ENCODE measurements at regions not wholly inside any gene's neighbourhood (a gene's known extent, or its start where the extent isn't known, plus 50 kb on each side); places are given as distances from the start of the nearest gene placed in this dataset.

DNA sequence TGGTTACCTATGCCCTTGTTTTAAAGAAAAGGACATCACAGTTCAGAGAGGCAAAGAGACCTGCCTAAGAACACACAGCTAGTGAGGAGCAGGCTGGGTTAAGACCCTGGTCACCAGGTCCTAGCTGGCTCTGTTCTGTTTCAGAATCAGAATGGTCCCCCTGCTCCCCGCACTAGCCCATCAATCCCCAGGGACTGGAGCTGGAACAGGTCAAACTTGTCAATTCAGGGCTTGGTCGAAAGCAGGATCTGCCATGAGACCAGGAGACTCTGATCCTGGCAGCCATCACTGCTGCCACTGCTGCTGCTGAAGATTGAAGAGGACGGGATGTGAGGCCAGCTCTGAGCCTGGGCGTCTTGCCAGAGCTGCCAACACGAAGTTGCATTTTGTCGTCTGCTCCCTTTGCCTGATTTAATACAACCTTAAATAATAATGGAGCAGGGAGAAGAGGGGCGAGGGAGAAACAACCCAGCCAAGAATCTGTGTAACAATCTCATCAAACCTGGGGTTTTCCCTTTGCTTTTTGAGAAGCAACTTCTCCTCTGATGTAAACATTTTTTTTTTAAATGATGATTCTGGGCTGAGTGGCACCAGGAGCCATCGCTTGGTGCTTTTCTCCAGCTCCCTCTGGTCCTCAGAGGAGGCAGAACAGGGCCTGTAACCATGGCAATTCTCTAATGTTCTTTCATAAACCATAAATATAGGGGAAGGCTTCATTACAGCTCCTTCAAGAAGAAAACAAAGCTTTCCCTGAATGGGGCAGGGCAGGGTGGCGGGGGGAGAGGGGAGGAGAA, 119.0 kb upstream of the SORCS3 start:
- 25 to 50% methylated on average over 5 to 9 of the region's 9 CpGs for WGBS, 2 donors (ENCODE audit: low coverage in 1 of 2)
- intact Hi-C loops (cut with DNase I; ENCODE audit: low total_unique reads): no loop called here
- no peak for TF ChIP-seq POLR2AphosphoS5 (IDR thresholded peaks at IDR 0.05)
- no peak for TF ChIP-seq POLR2A (IDR thresholded peaks at IDR 0.05)
- no peak for TF ChIP-seq EP300 (IDR thresholded peaks at IDR 0.05; ENCODE audit: low read depth)
- TF ChIP-seq CTCF (IDR thresholded peaks at IDR 0.05): no peak
- Histone ChIP-seq H3K4me3 (no peak overlapping the region), H3K36me3 (no peaks in the 10 kb centered on the region), H3K27me3 (no peaks in the 10 kb centered on the region), H3K4me1 (no peaks in the 10 kb centered on the region), H3K27ac (no peak overlapping the region), H3K9me3 (no peaks in the 10 kb centered on the region)
- in situ Hi-C loops (cut with MboI; ENCODE audit: low pct_ligation_motif_present in 1 of 4, low pct_unique_long_range_greater_than_20kb in 1 of 4, low sequenced_read_pairs in 3 of 4): no loop called here
- no peak for DNase-seq

DNA sequence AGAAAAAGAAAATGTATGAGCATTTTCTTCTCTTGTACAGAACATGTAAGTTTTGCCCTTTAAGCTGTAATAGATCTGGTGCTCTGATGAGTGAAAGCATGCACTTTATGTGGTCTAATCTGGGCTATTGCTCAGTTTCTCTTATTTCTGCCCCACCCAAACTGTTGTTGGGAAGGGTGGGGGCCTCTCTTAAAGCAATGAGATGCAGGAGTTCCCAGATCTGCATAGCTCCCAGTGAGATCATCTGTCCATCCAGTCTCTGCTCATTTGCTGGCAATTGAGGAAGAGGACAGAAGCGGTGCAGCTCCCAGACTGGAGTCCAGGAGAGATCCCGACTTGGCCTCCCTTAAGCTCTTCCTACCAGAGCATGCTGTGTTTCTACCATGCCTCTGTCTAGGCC, 114.9 kb upstream of the SORCS3 start:
- Histone ChIP-seq H3K27ac (no peak overlapping the region), H3K4me3 (no peak overlapping the region), H3K9me3 (no peaks in the 10 kb centered on the region), H3K4me1 (no peaks in the 10 kb centered on the region), H3K27me3 (no peaks in the 10 kb centered on the region), H3K36me3 (no peaks in the 10 kb centered on the region)
- 40 to 71% methylated on average over 1 to 2 of the region's 2 CpGs for WGBS, 2 donors (ENCODE audit: low coverage in 1 of 2)
- intact Hi-C loops (cut with DNase I; ENCODE audit: low total_unique reads): no loop called here
- no peak for TF ChIP-seq EP300 (IDR thresholded peaks at IDR 0.05; ENCODE audit: low read depth)
- no peak for DNase-seq
- in situ Hi-C loops (cut with MboI; ENCODE audit: low pct_ligation_motif_present in 1 of 4, low pct_unique_long_range_greater_than_20kb in 1 of 4, low sequenced_read_pairs in 3 of 4): no loop called here

DNA sequence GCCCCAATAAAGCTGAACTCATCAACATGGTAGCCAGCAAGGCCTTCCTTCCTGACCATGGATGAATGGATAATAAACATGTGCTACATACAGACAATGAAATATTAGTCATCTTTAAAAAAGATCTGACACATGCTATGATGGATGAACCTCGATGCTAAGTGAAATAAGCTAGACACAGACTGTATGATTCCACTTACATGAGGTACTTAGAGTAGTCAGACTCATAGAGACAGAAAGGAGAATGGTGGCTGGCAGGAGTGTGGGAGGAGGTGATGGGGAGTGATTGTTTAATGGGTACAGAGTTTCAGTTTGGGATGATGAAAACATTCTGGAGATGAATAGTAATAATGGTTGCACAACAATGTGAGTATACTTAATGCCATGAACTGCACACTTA, 114.1 kb upstream of the SORCS3 start:
- in situ Hi-C loops (cut with MboI; ENCODE audit: low pct_ligation_motif_present in 1 of 4, low pct_unique_long_range_greater_than_20kb in 1 of 4, low sequenced_read_pairs in 3 of 4) (no loop called here), intact Hi-C loops (cut with DNase I; ENCODE audit: low total_unique reads) (no loop called here)

GRCh38 chr10:104540181-104540580, 100.9 kb upstream of the SORCS3 start:
- DNase-seq: no peak
- H3K27ac ChIP-seq: no peak overlapping the region
- H3K36me3 ChIP-seq: no peaks in the 10 kb centered on the region
- no peaks in the 10 kb centered on the region for H3K9me3 ChIP-seq
- no peak overlapping the region for H3K4me3 ChIP-seq
- intact Hi-C loops (cut with DNase I; ENCODE audit: low total_unique reads) (no loop called here), in situ Hi-C loops (cut with MboI; ENCODE audit: low pct_ligation_motif_present in 1 of 4, low pct_unique_long_range_greater_than_20kb in 1 of 4, low sequenced_read_pairs in 3 of 4) (no loop called here)
- TF ChIP-seq POLR2A (IDR thresholded peaks at IDR 0.05): no peak
- TF ChIP-seq POLR2AphosphoS5 (IDR thresholded peaks at IDR 0.05): no peak
- no peak for TF ChIP-seq EP300 (IDR thresholded peaks at IDR 0.05; ENCODE audit: low read depth)
- TF ChIP-seq CTCF (IDR thresholded peaks at IDR 0.05): no peak
- H3K27me3 ChIP-seq: no peaks in the 10 kb centered on the region
- 35 to 62% methylated on average over 3 of the region's 3 CpGs for WGBS, 2 donors (ENCODE audit: low coverage in 1 of 2)
- H3K4me1 ChIP-seq: no peaks in the 10 kb centered on the region

More for the DNA sequence above, 114.1 kb upstream of the SORCS3 start:
- Histone ChIP-seq H3K27me3 (no peaks in the 10 kb centered on the region), H3K4me3 (no peak overlapping the region), H3K4me1 (no peaks in the 10 kb centered on the region), H3K36me3 (no peaks in the 10 kb centered on the region), H3K9me3 (no peaks in the 10 kb centered on the region), H3K27ac (no peak overlapping the region)
- no peak for DNase-seq
- WGBS, 2 donors (ENCODE audit: low coverage in 1 of 2): 0 to 44% methylated on average over 1 of the region's 1 CpG
- TF ChIP-seq CTCF (IDR thresholded peaks at IDR 0.05) (no peak), POLR2A (IDR thresholded peaks at IDR 0.05) (no peak), EP300 (IDR thresholded peaks at IDR 0.05; ENCODE audit: low read depth) (no peak), POLR2AphosphoS5 (IDR thresholded peaks at IDR 0.05) (no peak)

DNA sequence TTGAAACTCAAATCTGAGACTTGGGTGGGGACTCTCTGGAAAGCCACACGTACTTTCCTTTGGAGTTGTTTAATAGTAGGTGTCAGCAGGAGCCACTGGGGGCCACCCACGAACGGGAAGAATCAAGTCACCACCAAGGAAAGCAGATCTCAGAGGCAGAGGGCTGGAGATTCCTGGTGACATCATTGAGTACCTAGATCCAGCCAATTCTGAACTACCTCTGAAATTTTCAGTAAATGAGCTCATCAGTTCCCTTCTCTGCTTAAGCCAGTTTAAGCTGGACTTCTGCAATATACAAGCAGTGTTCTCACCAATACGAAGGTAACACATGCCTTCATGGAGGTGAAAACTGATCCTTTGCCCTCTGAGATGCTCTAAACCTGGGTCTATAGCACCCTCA, 99.3 kb upstream of the SORCS3 start:
- no peaks in the 10 kb centered on the region for H3K9me3 ChIP-seq
- 51% methylated on average over 4 of the region's 4 CpGs; no CpG with 5 or more reads in 1 of the 2 donors for WGBS, 2 donors (ENCODE audit: low coverage in 1 of 2)
- H3K4me3 ChIP-seq: no peak overlapping the region
- no peaks in the 10 kb centered on the region for H3K27me3 ChIP-seq
- intact Hi-C loops (cut with DNase I; ENCODE audit: low total_unique reads): no loop called here
- no peaks in the 10 kb centered on the region for H3K36me3 ChIP-seq
- TF ChIP-seq EP300 (IDR thresholded peaks at IDR 0.05; ENCODE audit: low read depth) (no peak), POLR2A (IDR thresholded peaks at IDR 0.05) (no peak), CTCF (IDR thresholded peaks at IDR 0.05) (no peak), POLR2AphosphoS5 (IDR thresholded peaks at IDR 0.05) (no peak)
- in situ Hi-C loops (cut with MboI; ENCODE audit: low pct_ligation_motif_present in 1 of 4, low pct_unique_long_range_greater_than_20kb in 1 of 4, low sequenced_read_pairs in 3 of 4): no loop called here
- no peaks in the 10 kb centered on the region for H3K4me1 ChIP-seq
- no peak for DNase-seq
- no peak overlapping the region for H3K27ac ChIP-seq
